H1 (cell line): ENCODE measurements at regions not wholly inside any gene's neighbourhood (a gene's known extent, or its start where the extent isn't known, plus 50 kb on each side); places are given as distances from the start of the nearest gene placed in this dataset.

Experiments used
- CTCF ChIA-PET: fragments of 300-600 bp; sonication (Branson Sonifier 250); formaldehyde crosslinking; loops from one replicate; lab custom pipeline; 2021; ENCODE audit not compliant: partially characterized antibody; lab: Charles Lee
- POLR2A ChIA-PET: fragments of 300-600 bp; sonication (Branson Sonifier 250); formaldehyde crosslinking; loops from one replicate; lab custom pipeline; 2021; ENCODE audit warnings: inconsistent platforms; ENCODE audit not compliant: partially characterized antibody; lab: Charles Lee
- DNase-seq, 2 experiments: peaks; one replicate each; pipeline versions ENCODE4 v3.0.0 to v3.0.0-alpha.2; 2010 to 2022; ENCODE audit warnings: low spot score in 2 of 2, low read depth in 1 of 2, mixed read lengths in 1 of 2
- FAIRE-seq: peaks from 2 replicates; lab custom pipeline; 2011; peaks lifted over from hg19 to GRCh38; lab: Jason Lieb, UNC
- H2AFZ ChIP-seq: 2 replicates; pipeline ENCODE4 v1.8.1; 2012; ENCODE audit warnings: low read length, inconsistent platforms
- H2AK5ac ChIP-seq: 2 replicates; pipeline ENCODE4 v1.6.1; 2013; ENCODE audit warnings: low read depth, low read length
- H2BK120ac ChIP-seq: replicated peaks from 2 replicates; pipeline ENCODE3; 2013; ENCODE audit warnings: low read depth, low read length, inconsistent platforms
- H2BK12ac ChIP-seq: 2 replicates; pipeline ENCODE4 v1.6.1; 2013; ENCODE audit warnings: low read depth, low read length
- H2BK15ac ChIP-seq: 2 replicates; pipeline ENCODE4 v1.6.1; 2013; ENCODE audit warnings: low read length
- H2BK20ac ChIP-seq: 2 replicates; pipeline ENCODE4 v1.6.1; 2013; ENCODE audit warnings: low read length
- H2BK5ac ChIP-seq: 2 replicates; pipeline ENCODE4 v1.6.1; 2013; ENCODE audit warnings: low read depth, low read length
- H3K14ac ChIP-seq: 2 replicates; pipeline ENCODE4 v1.6.1; 2013; ENCODE audit warnings: inconsistent platforms; ENCODE audit not compliant: insufficient read length
- H3K18ac ChIP-seq: 2 replicates; pipeline ENCODE4 v1.6.1; 2013; ENCODE audit warnings: low read length; ENCODE audit errors: extremely low read depth
- H3K23ac ChIP-seq: 2 replicates; pipeline ENCODE4 v1.6.1; 2013; ENCODE audit warnings: inconsistent platforms; ENCODE audit not compliant: insufficient read length
- H3K23me2 ChIP-seq: 2 replicates; pipeline ENCODE4 v1.6.1; 2013; ENCODE audit warnings: low read depth, low read length
- H3K27ac ChIP-seq: 2 replicates; pipeline ENCODE4 v1.6.1; 2011; ENCODE audit warnings: low read depth, low read length, inconsistent platforms
- H3K27me3 ChIP-seq, 4 experiments: replicated peaks in 1 of 4; 1 replicate in 1 of 4; 2 replicates in 3 of 4; pipeline versions ENCODE4 v1.6.1 to v1.8.1; 2011 to 2013; ENCODE audit warnings: low read length in 3 of 4, mild to moderate bottlenecking in 3 of 4, inconsistent platforms in 2 of 4, mixed read lengths in 2 of 4, moderate library complexity in 1 of 4; ENCODE audit not compliant: control insufficient read depth in 3 of 4, insufficient read depth in 3 of 4; ENCODE audit errors: extremely low read depth in 1 of 4
- H3K36me3 ChIP-seq, 4 experiments: 2 replicates each; pipeline versions ENCODE4 v1.6.1 to v1.8.1; 2011 to 2013; ENCODE audit warnings: mild to moderate bottlenecking in 4 of 4, low read length in 3 of 4, moderate library complexity in 2 of 4, control low read depth in 1 of 4, inconsistent platforms in 1 of 4; ENCODE audit not compliant: insufficient read depth in 4 of 4, control insufficient read depth in 2 of 4
- H3K4ac ChIP-seq: replicated peaks from 2 replicates; pipeline ENCODE3; 2013; ENCODE audit warnings: low read length, low read depth, mixed read lengths, inconsistent platforms; ENCODE audit not compliant: insufficient read length
- H3K4me1 ChIP-seq, 4 experiments: replicated peaks in 1 of 4; 1 replicate in 1 of 4; 2 replicates in 3 of 4; pipeline versions ENCODE4 v1.6.1 to v1.8.1; 2011 to 2013; ENCODE audit warnings: low read length in 3 of 4, inconsistent platforms in 2 of 4, mixed read lengths in 1 of 4; ENCODE audit not compliant: insufficient read depth in 4 of 4, control insufficient read depth in 3 of 4
- H3K4me2 ChIP-seq, 2 experiments: 2 replicates each; pipeline versions ENCODE4 v1.6.1 to v1.8.1; 2011 to 2013; ENCODE audit warnings: low read depth in 2 of 2, low read length in 2 of 2, control low read depth in 1 of 2, inconsistent platforms in 1 of 2, mild to moderate bottlenecking in 1 of 2; ENCODE audit not compliant: insufficient read depth in 1 of 2
- H3K4me3 ChIP-seq, 4 experiments: fragments of 200-600, 300-600 bp in 1 of 4; sonication (generic), shearing (Covaris generic), sonication (Bioruptor Twin) in 1 of 4; 2 replicates each; pipeline versions ENCODE4 v1.5.1 to v1.8.1; 2011 to 2016; ENCODE audit warnings: low read length in 4 of 4, low read depth in 3 of 4, control low read depth in 2 of 4, inconsistent platforms in 2 of 4, mild to moderate bottlenecking in 2 of 4, mixed read lengths in 1 of 4, moderate library complexity in 1 of 4; ENCODE audit not compliant: insufficient read depth in 2 of 4; ENCODE audit errors: extremely low read depth in 1 of 4
- H3K56ac ChIP-seq: replicated peaks from 2 replicates; pipeline ENCODE3; 2013; ENCODE audit warnings: low read depth, mild to moderate bottlenecking, mixed read lengths, low read length, inconsistent platforms; ENCODE audit not compliant: insufficient read length
- H3K79me1 ChIP-seq: 2 replicates; pipeline ENCODE4 v1.6.1; 2013; ENCODE audit warnings: low read depth, low read length, control low read depth
- H3K79me2 ChIP-seq, 2 experiments: 2 replicates each; pipeline versions ENCODE4 v1.6.1 to v1.8.1; 2012 to 2013; ENCODE audit warnings: low read length in 2 of 2, mild to moderate bottlenecking in 2 of 2, inconsistent platforms in 1 of 2; ENCODE audit not compliant: insufficient read depth in 2 of 2, control insufficient read depth in 1 of 2
- H3K9ac ChIP-seq, 4 experiments: replicated peaks in 1 of 4; 1 replicate in 1 of 4; 2 replicates in 3 of 4; pipeline versions ENCODE4 v1.6.1 to v1.8.1; 2011 to 2013; ENCODE audit warnings: low read depth in 3 of 4, low read length in 3 of 4, control low read depth in 2 of 4, mild to moderate bottlenecking in 2 of 4, moderate library complexity in 2 of 4, inconsistent platforms in 1 of 4; ENCODE audit errors: extremely low read depth in 1 of 4
- H3K9me3 ChIP-seq, 2 experiments: 2 replicates each; pipeline versions ENCODE4 v1.6.1 to v1.8.1; 2012 to 2013; ENCODE audit warnings: mild to moderate bottlenecking in 2 of 2, moderate library complexity in 2 of 2, control low read depth in 1 of 2, inconsistent platforms in 1 of 2, low read depth in 1 of 2, low read length in 1 of 2, mixed read lengths in 1 of 2; ENCODE audit not compliant: insufficient read depth in 2 of 2
- H4K20me1 ChIP-seq, 2 experiments: replicated peaks in 1 of 2; 2 replicates each; pipeline versions ENCODE3 to v1.8.1; 2011 to 2013; ENCODE audit warnings: inconsistent platforms in 2 of 2, low read length in 2 of 2, mild to moderate bottlenecking in 1 of 2; ENCODE audit not compliant: insufficient read depth in 2 of 2, control insufficient read depth in 1 of 2
- H4K5ac ChIP-seq: 2 replicates; pipeline ENCODE4 v1.6.1; 2013; ENCODE audit warnings: low read length, low read depth, mixed read lengths, inconsistent platforms; ENCODE audit not compliant: insufficient read length
- H4K8ac ChIP-seq: 2 replicates; pipeline ENCODE4 v1.8.0; 2013; ENCODE audit warnings: mild to moderate bottlenecking, moderate library complexity, low read length, inconsistent platforms; ENCODE audit not compliant: insufficient read depth; ENCODE audit errors: extremely low read depth
- H4K91ac ChIP-seq: replicated peaks from 2 replicates; pipeline ENCODE3; 2013; ENCODE audit warnings: low read length, mixed read lengths, inconsistent platforms; ENCODE audit not compliant: insufficient read length
- BRCA1 ChIP-seq: IDR thresholded peaks from 2 replicates; pipeline ENCODE4 v1.6.1; 2012; ENCODE audit warnings: low read depth, low read length, improper control_type of control experiment
- HDAC6 ChIP-seq: IDR thresholded peaks from one replicate; pipeline ENCODE4 v1.7.1; 2012; ENCODE audit warnings: low read depth, mild to moderate bottlenecking, inconsistent platforms, low read length, moderate library complexity
- RXRA ChIP-seq: IDR thresholded peaks from 2 replicates; pipeline ENCODE4 v1.6.1; 2011; ENCODE audit warnings: low read depth, mild to moderate bottlenecking, low read length, moderate library complexity; ENCODE audit not compliant: insufficient read depth
- SIN3A ChIP-seq, 2 experiments: IDR thresholded peaks in 1 of 2; conservative IDR thresholded peaks in 1 of 2; 2 replicates each; pipeline ENCODE4 v1.6.1; 2011 to 2012; ENCODE audit warnings: low read length in 2 of 2, improper control_type of control experiment in 1 of 2, low read depth in 1 of 2, mild to moderate bottlenecking in 1 of 2
- SRF ChIP-seq: IDR thresholded peaks from 2 replicates; pipeline ENCODE4 v1.6.1; 2011; ENCODE audit warnings: mild to moderate bottlenecking, low read depth, low read length, moderate library complexity
- WGBS, 2 experiments: shearing (Covaris generic) in 1 of 2; methylation state at CpG; one replicate each; pipeline versions ENCODE4 v1.1.6 to v1.1.7; 2013 to 2015; ENCODE audit warnings: low lambda C conversion rate in 2 of 2, mixed read lengths in 2 of 2, inconsistent platforms in 1 of 2, low coverage in 1 of 2, missing lambda C conversion rate in 1 of 2; ENCODE audit not compliant: insufficient replicate concordance in 2 of 2, insufficient coverage in 1 of 2, insufficient read length in 1 of 2; ENCODE audit errors: extremely low coverage in 1 of 2, missing lambda C conversion rate in 1 of 2; 5-methylcytosine and 5-hydroxymethylcytosine counted together

GRCh38 chrX:111608724-111609123, 72.2 kb upstream of the ALG13 start:
- H3K9ac ChIP-seq = no peak overlapping the region
- ChIA-PET CTCF (interaction anchor here (0.6 kb wide), 1 partner anchor 164 kb away, joined by 3 read pairs; no protein-coding TSS in a partner anchor), POLR2A (no interaction called here)
- no peak for TF ChIP-seq SRF
- TF ChIP-seq SIN3A (conservative IDR thresholded peaks at IDR 0.05 in 1 of 2, IDR thresholded peaks at IDR 0.05 in 1 of 2; ENCODE audit: low read depth in 1 of 2, low read length in 2 of 2) = no peak
- no peak for TF ChIP-seq RXRA
- TF ChIP-seq BRCA1 = no peak
- TF ChIP-seq HDAC6 = no peak
- no peak overlapping the region for H2BK5ac ChIP-seq
- no peak overlapping the region for H4K91ac ChIP-seq
- H2BK15ac ChIP-seq = no peak overlapping the region
- H3K27ac ChIP-seq = no peak overlapping the region
- H3K9me3 ChIP-seq = no peaks in the 10 kb centered on the region
- no peak overlapping the region for H4K8ac ChIP-seq
- H3K79me1 ChIP-seq = no peaks in the 10 kb centered on the region
- H3K79me2 ChIP-seq = no peaks in the 10 kb centered on the region
- no peak overlapping the region for H3K4me2 ChIP-seq
- FAIRE-seq (no peak), DNase-seq (no peak)
- no peak overlapping the region for H3K23ac ChIP-seq
- no peak overlapping the region for H2BK120ac ChIP-seq
- no peak overlapping the region for H2AK5ac ChIP-seq
- no peaks in the 10 kb centered on the region for H4K20me1 ChIP-seq
- no peak overlapping the region for H2BK20ac ChIP-seq
- H3K23me2 ChIP-seq = no peaks in the 10 kb centered on the region
- H3K18ac ChIP-seq = no peak overlapping the region
- no peak overlapping the region for H2BK12ac ChIP-seq
- no peaks in the 10 kb centered on the region for H3K4me1 ChIP-seq
- no peak overlapping the region for H3K4me3 ChIP-seq
- no peak overlapping the region for H3K14ac ChIP-seq
- no peak overlapping the region for H3K56ac ChIP-seq
- no peaks in the 10 kb centered on the region for H3K36me3 ChIP-seq
- no peak overlapping the region for H3K4ac ChIP-seq
- no peaks in the 10 kb centered on the region for H3K27me3 ChIP-seq
- H4K5ac ChIP-seq = no peak overlapping the region
- 89% methylated on average over 3 of the region's 3 CpGs; no CpG with 5 or more reads in 1 of the 2 experiments for WGBS, 2 experiments
- H2AFZ ChIP-seq = no peak overlapping the region
